Kasumi-1 (cell line): ENCODE measurements at regions not wholly inside any gene's neighbourhood (a gene's known extent, or its start where the extent isn't known, plus 50 kb on each side); places are given as distances from the start of the nearest gene placed in this dataset.
"Not testable (repeated sequence)": the region's sequence is repeated elsewhere in the genome, so short reads cannot be mapped to it uniquely, and the experiment has no call there.

Experiments used
- DNase-seq, 2 experiments: peaks; one replicate each; lab custom pipeline; 2025; lab: John Stamatoyannopoulos, UW

DNA sequence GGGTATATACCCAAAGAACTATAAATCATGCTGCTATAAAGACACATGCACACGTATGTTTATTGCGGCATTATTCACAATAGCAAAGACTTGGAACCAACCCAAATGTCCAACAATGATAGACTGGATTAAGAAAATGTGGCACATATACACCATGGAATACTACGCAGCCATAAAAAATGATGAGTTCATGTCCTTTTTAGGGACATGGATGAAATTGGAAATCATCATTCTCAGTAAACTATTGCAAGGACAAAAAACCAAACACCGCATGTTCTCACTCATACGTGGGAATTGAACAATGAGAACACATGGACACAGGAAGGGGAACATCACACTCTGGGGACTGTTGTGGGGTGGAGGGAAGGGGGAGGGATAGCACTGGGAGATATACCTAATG is 914.9 kb upstream of the SOX9 start:
- not testable (repeated sequence) for DNase-seq

DNA sequence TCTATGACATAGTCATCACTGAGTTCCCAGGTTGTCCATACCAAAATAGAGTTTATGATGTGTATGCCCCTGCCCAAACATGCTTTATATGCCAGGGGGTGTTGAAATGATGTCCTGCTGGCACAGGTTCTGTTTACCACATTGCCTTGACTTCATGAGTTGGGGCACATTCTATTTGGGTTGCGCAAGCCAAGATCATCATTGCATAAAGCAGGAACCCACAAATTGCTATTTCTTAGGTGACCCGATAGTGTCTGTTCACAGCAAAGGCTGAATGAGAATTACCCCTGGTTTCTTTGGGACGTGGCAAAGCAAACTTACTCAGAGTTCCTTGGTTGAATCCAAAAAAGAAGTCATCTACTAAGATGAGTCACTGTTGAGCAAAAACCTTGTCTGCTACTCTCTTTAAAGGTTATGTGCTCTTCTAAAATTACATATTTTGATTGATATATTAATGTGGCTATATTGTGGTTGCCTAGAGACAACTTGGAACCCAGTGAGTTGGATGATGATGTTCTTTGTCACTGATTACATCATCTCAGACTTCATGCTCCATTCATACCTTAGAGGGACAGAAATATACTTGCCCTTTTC is 912.6 kb upstream of the SOX9 start:
- DNase-seq = no peak

DNA sequence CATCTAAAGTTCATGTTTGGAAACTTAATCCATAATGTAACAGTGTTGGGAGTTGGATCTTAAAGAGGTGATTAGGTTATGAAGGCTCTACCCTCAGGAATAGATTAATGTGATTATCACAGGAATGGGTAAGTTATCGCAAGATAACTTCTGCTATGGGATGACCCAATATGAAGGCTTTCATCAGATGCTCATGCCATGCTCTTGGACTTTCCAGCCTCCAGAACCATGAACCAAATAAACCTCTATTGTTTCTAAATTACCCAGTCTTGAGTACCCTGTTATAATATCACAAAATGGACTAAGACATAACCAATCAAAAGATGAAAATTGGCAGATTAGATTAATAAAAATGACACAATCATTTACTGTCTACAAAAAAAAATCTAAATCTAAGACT is 906.9 kb upstream of the SOX9 start:
- no peak for DNase-seq

DNA sequence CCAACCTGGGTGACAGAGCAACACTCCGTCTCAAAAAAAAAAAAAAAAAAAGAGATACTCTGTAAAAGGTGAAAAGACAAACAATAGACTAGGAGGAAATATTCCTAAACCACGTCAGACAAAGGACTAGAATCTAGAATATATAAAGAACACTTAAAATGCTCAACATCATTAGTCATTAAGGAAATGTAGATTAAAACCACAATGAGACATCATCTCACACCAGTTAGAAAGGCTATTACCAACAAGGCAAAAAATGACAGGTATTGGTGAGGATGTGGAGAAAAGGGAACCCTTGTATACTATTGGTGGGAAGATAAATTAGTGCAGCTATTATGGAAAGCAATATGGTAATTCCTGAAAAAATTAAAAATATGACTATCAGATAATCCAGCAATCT is 903.1 kb upstream of the SOX9 start:
- no peak for DNase-seq

DNA sequence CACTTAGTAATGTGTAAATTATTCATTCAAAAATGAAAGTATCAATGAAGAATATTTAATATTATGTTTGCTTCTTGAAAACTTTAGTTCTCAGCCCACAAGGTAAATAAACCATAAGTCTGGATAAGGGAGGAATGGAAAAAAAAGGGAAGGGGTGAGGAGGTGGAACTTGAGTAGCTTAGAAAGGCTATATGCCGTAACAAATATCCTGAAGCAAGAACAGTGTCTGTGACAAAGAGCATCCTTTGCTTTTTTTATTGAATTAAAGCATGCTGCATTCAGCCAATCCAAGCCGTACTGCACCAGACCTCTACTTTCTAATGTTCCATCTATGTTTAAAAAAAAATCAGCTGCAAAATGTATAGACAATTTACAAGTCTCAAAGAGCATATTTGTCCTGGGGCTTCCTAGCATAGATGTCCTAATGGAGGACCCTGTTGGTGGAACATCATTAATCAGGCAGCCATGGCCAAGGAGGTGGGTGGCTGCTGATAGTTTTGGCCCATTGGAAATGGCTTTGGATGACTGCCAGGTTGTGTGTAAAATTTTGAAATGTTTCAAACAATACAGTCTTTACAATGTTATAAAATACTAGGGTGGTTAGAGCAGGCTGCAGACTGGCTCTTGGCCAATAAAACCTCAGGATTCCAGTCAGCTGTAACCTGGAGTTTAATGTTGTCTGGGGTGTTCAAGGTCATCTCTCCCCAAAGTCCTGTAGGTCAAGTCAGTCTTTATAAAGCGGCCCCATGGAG is 895.8 kb upstream of the SOX9 start:
- DNase-seq = no peak

DNA sequence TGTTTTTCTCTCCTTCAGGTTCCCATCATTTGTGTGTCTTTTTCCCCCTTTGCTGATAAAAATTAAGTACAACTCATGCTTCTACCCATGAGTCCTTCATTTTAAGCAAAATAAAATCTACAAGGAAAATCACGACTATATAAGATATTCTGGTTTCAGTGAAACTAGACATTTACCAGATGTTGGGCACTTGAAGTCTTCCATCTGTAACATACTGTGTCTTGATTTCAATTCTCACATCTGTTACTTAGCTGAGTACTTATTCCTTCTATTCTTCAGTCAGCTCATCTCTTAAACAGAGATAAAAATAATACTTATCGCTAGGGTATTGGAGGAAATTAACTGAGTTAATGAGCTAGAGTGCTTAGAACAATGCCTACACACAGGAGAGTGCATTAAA is 893.0 kb upstream of the SOX9 start:
- no peak for DNase-seq

DNA sequence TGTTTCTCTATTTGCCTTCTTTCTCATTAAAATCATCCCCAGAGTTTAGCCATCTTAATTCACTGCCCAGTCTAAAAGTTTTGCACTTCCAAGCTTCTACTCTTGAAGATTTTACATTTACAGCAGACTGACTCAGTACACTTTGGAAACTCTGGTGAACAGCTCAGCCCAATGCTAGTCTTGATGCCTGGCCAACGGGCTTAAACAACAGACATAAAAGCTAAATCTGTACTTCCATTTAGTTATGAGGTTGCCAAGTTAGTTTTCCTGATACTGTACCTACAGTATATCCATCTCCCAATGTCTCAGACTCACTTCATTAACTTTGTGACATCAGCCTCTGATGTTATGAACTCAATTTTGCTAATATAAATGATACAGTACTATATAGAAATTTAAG is 891.8 kb upstream of the SOX9 start:
- no peak for DNase-seq

DNA sequence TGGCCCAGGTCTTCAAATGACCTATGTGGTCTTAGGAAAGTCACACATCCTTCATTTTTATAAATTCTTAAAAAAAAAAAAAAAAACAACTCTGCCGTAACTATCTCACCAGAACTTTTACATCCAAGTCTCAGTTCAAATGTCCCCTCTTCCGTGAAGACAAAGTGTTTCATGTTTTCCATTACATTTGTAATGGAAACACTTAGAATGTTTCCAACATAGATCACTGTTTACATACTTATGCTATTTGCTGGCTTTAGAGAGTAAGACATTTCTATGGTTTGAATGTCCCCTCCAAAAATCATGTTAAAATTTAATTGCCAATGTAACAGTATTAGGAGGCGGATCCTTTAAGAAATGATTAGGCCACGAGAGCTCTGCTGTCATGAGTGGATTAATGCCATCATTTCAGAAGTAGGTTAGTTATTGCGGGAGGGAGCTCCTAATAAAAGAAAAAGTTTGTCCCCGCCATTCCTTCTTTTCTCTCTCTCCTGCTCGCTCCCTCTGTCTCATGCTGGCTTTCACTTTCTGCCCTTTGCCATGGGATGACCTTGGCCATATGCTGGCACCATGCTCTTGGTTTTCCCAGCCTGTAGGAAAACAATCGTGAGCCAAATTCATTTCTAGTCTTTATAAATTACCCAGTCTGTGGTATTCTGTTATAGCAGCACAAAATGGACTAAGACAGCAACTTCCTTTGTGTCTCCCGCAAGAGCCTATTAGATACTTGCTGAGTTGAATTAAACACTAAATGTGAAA is 887.8 kb upstream of the SOX9 start:
- no peak for DNase-seq

DNA sequence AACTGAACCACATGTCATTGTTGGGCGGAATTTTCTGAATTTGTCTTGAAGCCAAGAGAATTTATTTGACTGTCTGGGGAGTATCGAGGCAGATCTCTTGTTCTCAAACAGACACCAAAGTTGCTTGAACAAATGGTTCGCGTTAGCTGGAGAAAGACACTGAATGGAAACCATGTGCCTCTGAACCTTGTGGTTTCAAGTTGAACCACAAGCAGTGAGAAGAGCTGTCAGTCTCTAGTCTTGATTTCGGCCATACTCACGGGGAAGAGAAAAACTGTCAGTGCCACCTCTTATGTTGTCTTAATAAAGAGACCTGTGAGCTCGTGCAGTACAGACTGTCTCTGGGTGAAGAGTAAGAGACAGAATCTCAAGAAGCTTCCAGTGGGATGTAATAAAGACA is 886.5 kb upstream of the SOX9 start:
- no peak for DNase-seq

DNA sequence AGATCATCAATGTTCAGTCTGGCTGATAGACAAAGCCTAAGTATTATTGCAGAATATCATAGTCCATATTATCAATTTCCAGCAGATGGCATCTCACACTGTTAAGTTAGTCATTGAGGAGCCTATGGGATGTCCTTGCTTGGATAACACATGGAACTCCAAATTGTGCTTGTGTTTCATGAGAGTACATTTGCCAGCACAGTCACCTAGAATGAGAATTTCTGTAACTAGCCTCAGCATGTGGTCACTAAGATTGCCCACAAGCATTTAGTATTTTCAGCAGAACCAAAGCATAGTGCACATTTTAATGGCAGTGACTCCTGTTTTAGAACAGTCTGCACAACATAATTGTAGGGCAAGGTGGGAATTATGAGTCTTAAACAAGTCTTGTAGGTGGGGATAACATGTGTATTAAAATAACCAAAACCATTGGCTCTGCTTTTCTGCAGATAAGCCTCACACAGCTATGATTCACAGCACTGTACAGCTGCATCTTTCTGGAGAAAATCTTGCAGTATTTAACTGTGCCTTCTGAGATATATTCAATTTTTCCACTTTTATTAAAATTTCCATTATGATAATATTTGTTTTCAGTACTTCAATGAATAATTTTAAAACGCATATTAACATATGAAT is 882.8 kb upstream of the SOX9 start:
- DNase-seq = no peak

DNA sequence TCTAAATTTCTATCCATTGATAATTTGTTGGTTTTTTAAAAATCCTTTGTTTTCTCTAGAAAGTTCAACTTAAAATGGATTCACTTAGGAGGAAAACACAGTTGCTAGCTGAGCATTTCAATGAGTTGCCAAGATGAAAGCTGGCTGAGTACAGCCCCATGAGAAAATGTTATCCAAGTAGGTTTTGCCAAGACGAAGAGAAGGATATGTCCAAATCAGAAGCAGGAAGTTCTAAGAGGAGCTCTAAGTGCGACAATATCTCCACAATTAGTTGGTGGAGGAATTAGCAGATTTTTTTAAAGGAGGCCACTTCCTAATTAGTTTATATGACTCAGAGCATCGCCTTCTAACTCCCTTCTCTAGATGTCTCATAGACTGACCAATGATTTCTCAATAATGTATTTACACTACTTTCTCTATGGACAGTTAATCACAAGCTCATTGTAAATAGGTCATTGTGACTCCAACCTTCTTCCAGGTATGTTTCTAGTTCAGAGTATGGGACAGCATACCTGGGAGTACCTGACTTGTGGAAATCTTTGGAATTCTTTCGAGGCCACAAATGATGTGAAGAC is 873.3 kb upstream of the SOX9 start:
- no peak for DNase-seq

DNA sequence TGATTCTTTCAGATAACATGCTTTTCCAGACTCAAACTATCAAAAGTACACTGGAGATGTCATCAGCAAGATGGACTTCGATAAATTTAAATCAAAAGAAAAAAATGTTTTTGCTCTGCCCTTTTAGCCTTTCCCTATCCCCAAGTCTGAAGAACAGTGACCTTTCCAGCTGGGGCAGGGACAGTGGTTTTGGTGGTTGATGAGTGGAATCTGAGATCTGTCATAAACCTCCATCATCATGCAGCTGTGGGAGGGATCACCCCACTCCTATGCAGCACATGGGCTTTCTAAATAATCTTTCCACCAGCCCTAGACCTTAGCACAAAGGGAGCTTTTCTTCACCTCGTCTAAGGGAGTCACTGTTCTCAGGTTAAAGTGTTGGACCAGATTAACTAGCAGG is 869.5 kb upstream of the SOX9 start:
- no peak for DNase-seq

DNA sequence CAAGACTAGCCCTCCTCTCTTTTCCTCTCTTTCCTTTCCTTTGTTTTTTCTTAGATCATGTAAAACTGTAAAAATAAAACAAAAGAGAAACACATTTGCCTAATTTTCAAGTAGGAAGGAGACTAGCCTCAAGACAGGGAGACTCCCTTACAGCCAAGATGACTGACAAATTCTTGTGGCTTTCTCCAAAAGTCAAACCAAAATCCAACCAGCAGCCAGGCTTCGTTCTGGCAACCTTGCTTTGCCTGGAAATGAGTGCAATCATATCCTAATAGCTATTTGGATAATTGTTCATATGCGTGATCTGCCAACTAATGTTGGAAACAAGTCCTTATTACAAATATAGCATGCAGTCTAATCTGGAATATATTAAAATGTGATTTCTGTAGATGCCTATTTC is 868.9 kb upstream of the SOX9 start:
- DNase-seq = no peak

DNA sequence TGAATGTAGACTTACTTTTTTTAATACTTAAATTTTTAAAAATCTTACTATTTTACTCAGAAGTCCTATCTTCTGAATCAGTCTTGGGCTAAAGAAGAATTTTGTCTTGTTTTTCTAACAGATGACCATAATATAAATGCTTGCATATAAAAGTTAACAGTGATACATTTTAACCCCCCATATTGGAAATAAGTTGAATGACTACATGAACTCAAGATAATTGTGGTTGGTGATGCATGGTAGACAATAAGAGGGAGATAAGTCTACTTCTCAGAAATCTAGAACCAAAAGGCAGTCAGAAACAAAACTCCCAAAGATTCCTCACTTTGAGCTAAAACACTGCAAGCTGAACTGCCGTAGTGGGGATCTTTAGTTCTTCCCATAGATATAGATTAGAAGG is 868.4 kb upstream of the SOX9 start:
- no peak for DNase-seq

DNA sequence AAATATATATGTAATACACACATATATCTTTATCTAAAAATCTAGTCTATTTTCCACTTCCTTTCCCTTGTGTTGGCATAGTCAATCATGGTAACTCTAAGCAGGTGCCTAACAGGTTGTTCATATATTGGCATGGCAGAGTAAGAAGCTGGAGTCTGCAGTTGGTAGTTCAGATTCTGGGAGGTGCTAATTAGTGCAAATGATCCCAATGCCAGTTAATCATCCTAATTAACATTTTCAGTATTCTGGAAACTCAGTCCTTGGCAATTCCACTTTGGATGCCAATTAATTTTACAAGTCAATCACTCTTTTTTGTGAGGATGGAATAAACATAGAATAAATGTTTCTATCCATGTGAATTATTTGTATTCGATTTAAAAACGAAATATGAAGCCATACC is 863.7 kb upstream of the SOX9 start:
- no peak for DNase-seq

DNA sequence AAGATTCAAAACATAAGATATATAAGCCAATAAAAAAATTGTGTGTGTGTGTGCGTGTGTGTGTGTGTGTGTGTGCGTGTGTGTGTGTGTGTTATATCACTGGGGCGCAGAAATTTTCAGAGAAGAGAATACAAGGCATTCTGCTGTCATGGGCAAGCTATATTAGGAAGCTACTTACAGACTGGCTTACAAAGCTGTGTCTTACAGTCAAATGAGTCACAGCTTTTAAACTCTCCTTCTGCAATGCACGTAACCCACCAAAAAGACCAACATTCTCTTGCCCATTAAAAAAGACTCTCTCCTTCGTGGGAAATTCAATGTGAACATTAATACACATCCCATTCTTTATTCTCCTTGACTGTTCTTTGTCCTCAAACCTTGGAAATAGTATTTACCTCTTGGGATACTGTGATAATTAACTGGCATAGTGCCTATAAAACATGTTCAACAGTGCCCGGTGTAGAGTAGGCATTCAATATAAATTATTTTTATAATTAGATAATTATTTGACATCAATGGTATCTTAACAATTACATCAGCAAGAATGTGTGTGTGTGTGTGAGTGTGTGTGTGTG is 860.4 kb upstream of the SOX9 start:
- DNase-seq = no peak

DNA sequence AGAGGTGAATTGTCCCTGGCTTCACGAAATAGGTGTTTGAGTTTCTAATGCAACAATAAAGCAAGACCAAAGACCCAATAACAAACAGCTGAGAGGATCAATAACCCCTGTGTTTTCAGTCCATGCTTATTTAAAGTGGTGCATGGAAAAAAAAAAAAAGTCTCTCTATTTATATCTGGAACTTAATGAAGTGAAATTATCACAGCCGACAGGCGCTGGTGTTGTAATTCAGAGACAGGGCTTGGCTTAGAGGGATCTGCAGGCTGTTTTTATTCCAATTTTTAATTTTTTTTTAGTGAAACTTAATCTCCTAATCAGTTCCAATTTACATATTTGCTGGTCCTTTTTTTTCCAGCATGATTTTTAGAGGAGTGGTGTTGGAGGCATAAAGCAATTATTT is 858.2 kb upstream of the SOX9 start:
- DNase-seq = no peak

DNA sequence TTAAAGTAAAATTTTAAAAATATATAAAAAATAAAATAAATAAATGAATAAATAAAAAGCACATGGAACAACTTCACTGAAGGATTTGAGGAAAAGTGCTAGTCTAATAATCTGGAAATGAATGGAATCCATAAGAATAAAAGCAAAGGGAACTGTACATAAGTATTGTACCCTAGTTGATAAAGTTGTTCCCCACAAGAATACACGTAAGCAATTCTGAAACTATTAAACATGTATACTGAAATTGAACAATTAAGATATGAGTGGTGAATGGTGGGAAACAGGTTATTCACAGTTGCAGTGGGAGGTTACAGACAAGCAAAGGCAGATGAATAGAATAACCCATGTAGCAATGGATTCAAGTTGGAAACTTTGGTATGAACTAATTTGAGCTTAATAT is 853.2 kb upstream of the SOX9 start:
- no peak for DNase-seq

DNA sequence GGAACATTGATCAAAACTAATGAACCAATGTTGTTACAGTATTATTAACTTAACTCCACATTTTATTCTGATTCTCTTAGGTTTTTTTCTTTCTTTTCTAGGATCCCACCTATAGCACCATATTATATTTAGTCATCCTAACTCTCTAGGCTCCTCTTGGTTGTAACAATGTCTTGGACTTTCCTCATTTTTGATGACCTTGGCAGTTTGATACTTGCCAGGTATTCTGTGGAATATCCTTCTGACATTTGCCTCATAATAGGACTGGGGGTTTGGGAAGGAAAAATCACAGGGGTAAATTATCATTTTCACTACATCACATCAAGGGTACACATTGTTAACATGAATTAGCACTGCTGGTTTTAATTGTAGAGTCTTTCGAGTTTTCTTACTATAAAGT is 851.6 kb upstream of the SOX9 start:
- DNase-seq = no peak

DNA sequence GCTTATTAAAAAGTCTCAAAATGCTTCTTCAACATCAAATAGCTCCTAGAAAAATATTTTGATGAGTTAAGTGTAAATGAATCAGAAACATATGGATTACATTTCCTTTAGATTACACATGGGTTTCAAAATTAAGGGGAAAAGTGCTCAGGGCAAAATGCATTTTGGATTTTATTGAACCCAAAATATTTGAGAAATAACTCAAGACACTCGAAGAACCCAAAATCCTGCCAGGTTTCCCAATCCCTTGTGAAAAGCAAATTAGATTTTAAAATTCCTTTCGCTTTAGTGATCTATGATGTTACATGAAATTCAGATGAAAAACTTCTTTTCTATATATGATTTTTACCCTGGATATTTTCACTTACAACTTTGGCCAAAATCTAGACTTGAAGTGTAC is 847.4 kb upstream of the SOX9 start:
- no peak for DNase-seq

DNA sequence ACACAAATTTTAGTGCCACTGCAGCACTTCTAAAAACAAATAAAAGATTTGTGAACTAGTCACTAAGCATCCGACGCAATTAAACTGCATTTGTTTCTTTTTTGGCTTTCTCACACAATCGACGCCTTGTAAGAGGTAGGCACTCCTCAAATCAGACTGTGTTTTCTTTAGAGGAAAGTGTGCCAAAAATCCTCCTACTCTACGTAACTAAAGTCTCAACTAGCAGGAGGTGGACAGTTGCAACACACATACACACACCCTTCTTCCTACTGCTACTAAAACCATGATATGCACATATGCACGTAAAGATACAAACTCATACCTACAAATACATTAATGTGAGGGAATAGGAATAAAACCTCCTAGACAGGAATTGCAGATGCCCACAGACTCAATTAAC is 844.7 kb upstream of the SOX9 start:
- DNase-seq = no peak

DNA sequence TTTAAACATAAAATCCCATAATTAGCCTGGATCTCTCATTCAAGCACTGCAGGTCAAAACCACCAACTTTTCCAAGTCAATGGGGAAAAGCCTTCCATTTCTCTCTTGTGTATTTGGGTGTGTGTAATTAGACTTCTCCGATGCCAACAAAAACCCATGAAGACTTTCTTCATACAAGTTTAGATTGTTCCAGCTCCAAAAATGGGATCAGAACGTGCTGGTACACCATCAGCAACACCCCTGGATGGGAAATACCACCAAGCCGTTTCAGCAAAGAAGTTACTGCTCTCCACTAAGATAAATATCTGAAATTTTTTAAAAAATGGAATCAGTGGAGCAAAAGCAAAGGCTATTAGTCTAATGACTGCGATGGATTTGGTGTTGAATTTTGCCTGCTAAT is 837.3 kb upstream of the SOX9 start:
- DNase-seq = no peak
